ENCODE measurements at regions not wholly inside any gene's neighbourhood (a gene's known extent, or its start where the extent isn't known, plus 50 kb on each side); places are given as distances from the start of the nearest gene placed in this dataset.

DNA sequence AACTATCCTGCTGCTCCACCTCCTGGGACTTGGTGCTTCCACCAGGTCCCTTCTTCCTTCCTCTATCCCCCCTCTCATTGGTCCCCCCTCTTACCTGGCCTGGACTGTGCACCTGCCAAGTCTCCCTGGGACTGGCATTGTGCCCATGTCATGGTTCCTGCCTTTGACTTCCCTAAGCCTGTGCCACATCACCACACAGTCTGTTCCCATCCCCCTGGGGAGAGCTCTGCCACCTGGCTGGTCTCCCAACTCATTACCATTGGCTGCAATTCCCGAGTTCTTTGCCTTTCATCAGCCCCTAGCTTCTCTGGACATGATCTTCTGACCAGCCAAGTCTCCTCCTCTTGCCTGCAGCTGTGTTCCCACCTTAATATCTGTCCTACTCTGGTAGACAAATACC lies 180.3 kb downstream of the SREK1 start:
- no peaks in the 10 kb centered on the region for H3K9me3 Mint-ChIP-seq
- H3K4me1 ChIP-seq (ENCODE audit: insufficient read depth, low read length), result no peaks in the 10 kb centered on the region
- no peaks in the 10 kb centered on the region for H3K36me3 Mint-ChIP-seq (ENCODE audit: low read depth)
- ChIA-PET POLR2A (interaction anchor here (0.6 kb wide), 1 partner anchor 324 kb away, joined by 3 read pairs; no protein-coding TSS in a partner anchor), CTCF (interaction anchor here (1.1 kb wide), 1 partner anchor 94 kb away, joined by 3 read pairs; no protein-coding TSS in a partner anchor)
- no peaks in the 10 kb centered on the region for H3K4me1 Mint-ChIP-seq (ENCODE audit: low read depth)
- H3K27ac ChIP-seq (ENCODE audit: low read depth in 1 of 2, low read length in 2 of 2), result no peak overlapping the region
- ATAC-seq (ENCODE audit: poor library complexity) (no peak), DNase-seq (no peak)
- intact Hi-C loops (cut with DNase I, micrococcal nuclease), result no loop called here
- H3K36me3 ChIP-seq (ENCODE audit: insufficient read depth, low read length), result no peaks in the 10 kb centered on the region
- no peak overlapping the region for H3K4me3 Mint-ChIP-seq
- H3K27me3 ChIP-seq (ENCODE audit: control insufficient read depth in 1 of 2, insufficient read depth in 2 of 2, low read length in 2 of 2), result peaks cover 0 to 3% of the 10 kb centered on the region in 2 experiments
- peaks cover 7% of the 10 kb centered on the region for H3K27me3 Mint-ChIP-seq
- H3K9me3 ChIP-seq (ENCODE audit: control insufficient read depth in 1 of 2, insufficient read depth in 1 of 2, low read length in 2 of 2), result no peaks in the 10 kb centered on the region
- H3K4me3 ChIP-seq (ENCODE audit: low read length), result no peak overlapping the region
- no peak overlapping the region for H3K27ac Mint-ChIP-seq
- TF ChIP-seq, protein P1, sequence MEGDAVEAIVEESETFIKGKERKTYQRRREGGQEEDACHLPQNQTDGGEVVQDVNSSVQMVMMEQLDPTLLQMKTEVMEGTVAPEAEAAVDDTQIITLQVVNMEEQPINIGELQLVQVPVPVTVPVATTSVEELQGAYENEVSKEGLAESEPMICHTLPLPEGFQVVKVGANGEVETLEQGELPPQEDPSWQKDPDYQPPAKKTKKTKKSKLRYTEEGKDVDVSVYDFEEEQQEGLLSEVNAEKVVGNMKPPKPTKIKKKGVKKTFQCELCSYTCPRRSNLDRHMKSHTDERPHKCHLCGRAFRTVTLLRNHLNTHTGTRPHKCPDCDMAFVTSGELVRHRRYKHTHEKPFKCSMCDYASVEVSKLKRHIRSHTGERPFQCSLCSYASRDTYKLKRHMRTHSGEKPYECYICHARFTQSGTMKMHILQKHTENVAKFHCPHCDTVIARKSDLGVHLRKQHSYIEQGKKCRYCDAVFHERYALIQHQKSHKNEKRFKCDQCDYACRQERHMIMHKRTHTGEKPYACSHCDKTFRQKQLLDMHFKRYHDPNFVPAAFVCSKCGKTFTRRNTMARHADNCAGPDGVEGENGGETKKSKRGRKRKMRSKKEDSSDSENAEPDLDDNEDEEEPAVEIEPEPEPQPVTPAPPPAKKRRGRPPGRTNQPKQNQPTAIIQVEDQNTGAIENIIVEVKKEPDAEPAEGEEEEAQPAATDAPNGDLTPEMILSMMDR (IDR thresholded peaks at IDR 0.05), result no peak

DNA sequence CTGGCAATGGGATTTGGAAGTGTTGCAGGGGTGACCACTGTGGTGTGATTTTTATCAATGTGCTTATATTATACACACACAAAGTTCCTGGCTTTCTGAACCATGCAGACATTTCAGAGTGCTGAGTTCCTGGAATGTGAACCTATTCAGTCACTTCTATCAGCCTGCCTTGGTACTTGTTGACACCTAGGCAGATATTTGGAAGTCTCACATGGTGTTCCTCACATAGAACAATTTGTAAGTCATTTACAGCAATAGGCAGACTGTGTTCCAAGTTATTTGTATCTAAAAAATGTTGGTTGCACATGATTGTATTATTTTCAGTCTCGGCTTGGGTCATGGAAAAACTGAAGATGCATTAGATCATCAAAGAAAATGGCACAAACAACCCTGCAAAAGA lies 182.2 kb downstream of the SREK1 start:
- Histone ChIP-seq H3K9me3 (ENCODE audit: control insufficient read depth in 1 of 2, insufficient read depth in 1 of 2, low read length in 2 of 2) (peaks cover 0 to under 1% of the 10 kb centered on the region in 2 experiments), H3K27me3 (ENCODE audit: control insufficient read depth in 1 of 2, insufficient read depth in 2 of 2, low read length in 2 of 2) (peaks cover 0 to 3% of the 10 kb centered on the region in 2 experiments), H3K36me3 (ENCODE audit: insufficient read depth, low read length) (no peaks in the 10 kb centered on the region), H3K4me3 (ENCODE audit: low read length) (no peak overlapping the region), H3K4me1 (ENCODE audit: insufficient read depth, low read length) (no peaks in the 10 kb centered on the region), H3K27ac (ENCODE audit: low read depth in 1 of 2, low read length in 2 of 2) (no peak overlapping the region)
- TF ChIP-seq, protein P1 (IDR thresholded peaks at IDR 0.05), result no peak
- Mint-ChIP-seq H3K36me3 (ENCODE audit: low read depth) (no peaks in the 10 kb centered on the region), H3K27ac (no peak overlapping the region), H3K27me3 (no peaks in the 10 kb centered on the region), H3K4me1 (ENCODE audit: low read depth) (no peaks in the 10 kb centered on the region), H3K4me3 (no peak overlapping the region), H3K9me3 (no peaks in the 10 kb centered on the region)
- ATAC-seq (ENCODE audit: poor library complexity) (no peak), DNase-seq (no peak)
- ChIA-PET CTCF (no interaction called here), POLR2A (no interaction called here)
- intact Hi-C loops (cut with DNase I, micrococcal nuclease), result no loop called here

- ChIA-PET CTCF (no interaction called here), POLR2A (no interaction called here)
- H3K4me3 ChIP-seq (ENCODE audit: low read length), result no peak overlapping the region
- H3K9me3 ChIP-seq (ENCODE audit: control insufficient read depth in 1 of 2, insufficient read depth in 1 of 2, low read length in 2 of 2), result peaks cover 0 to 5% of the 10 kb centered on the region in 2 experiments
- peaks cover 0 to 3% of the 10 kb centered on the region in 2 experiments for H3K27me3 ChIP-seq (ENCODE audit: control insufficient read depth in 1 of 2, insufficient read depth in 2 of 2, low read length in 2 of 2)
- no peak overlapping the region for H3K27ac Mint-ChIP-seq
- no peaks in the 10 kb centered on the region for H3K4me1 ChIP-seq (ENCODE audit: insufficient read depth, low read length)
- no peaks in the 10 kb centered on the region for H3K27me3 Mint-ChIP-seq
- H3K36me3 Mint-ChIP-seq (ENCODE audit: low read depth), result no peaks in the 10 kb centered on the region
- DNase-seq, result no peak
- no peak overlapping the region for H3K27ac ChIP-seq (ENCODE audit: low read depth in 1 of 2, low read length in 2 of 2)
- no peaks in the 10 kb centered on the region for H3K36me3 ChIP-seq (ENCODE audit: insufficient read depth, low read length)
- H3K4me3 Mint-ChIP-seq, result no peak overlapping the region
- ATAC-seq (ENCODE audit: poor library complexity), result no peak
- TF ChIP-seq, protein P1 (IDR thresholded peaks at IDR 0.05), result no peak
- intact Hi-C loops (cut with DNase I, micrococcal nuclease), result no loop called here
- no peaks in the 10 kb centered on the region for H3K4me1 Mint-ChIP-seq (ENCODE audit: low read depth)
- no peaks in the 10 kb centered on the region for H3K9me3 Mint-ChIP-seq
Measured at GRCh38 chr5:66327008-66327407, 182.9 kb downstream of the SREK1 start.
